Activated CD8-positive, alpha-beta memory T cell treated with anti-CD3 and anti-CD28 coated beads for 36 hours (primary cell): ENCODE measurements at regions not wholly inside any gene's neighbourhood (a gene's known extent, or its start where the extent isn't known, plus 50 kb on each side); places are given as distances from the start of the nearest gene placed in this dataset.
"Not testable (repeated sequence)": the region's sequence is repeated elsewhere in the genome, so short reads cannot be mapped to it uniquely, and the experiment has no call there.

ENCODE experiments used
- CTCF ChIA-PET: fragments of 350-600 bp; sonication (Branson Sonifier 250); formaldehyde crosslinking; loops from one replicate; lab custom pipeline; 2021; ENCODE audit warnings: antibody characterized with exemption; lab: Charles Lee
- POLR2A ChIA-PET: fragments of 350-600 bp; sonication (Branson Sonifier 250); formaldehyde crosslinking; loops from one replicate; lab custom pipeline; 2021; ENCODE audit warnings: antibody characterized with exemption; lab: Charles Lee

- ChIA-PET POLR2A (no interaction called here), CTCF (no interaction called here)
Observed at GRCh38 chr1:217063172-217063908, 340.1 kb upstream of the ESRRG start.

DNA sequence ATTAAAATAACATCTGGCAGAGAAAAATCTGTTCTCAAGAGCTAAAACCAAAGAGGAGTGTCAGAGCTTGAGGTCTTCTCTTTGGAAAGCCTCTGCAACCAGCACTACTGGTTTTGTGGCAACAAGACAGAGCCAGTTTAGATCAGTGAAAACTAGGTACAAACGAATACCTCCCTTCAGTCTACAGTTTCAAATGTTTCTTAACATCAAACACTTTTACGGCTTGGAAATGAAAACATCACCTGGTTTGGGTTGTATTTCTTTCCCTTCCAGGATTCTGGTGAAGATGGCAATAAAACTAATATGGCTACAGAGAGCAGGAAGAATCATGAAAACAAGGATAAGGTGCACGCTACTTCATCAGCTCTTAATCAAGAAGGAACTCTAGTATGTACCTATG lies 339.4 kb upstream of the ESRRG start:
- ChIA-PET CTCF (no interaction called here), POLR2A (no interaction called here)

DNA sequence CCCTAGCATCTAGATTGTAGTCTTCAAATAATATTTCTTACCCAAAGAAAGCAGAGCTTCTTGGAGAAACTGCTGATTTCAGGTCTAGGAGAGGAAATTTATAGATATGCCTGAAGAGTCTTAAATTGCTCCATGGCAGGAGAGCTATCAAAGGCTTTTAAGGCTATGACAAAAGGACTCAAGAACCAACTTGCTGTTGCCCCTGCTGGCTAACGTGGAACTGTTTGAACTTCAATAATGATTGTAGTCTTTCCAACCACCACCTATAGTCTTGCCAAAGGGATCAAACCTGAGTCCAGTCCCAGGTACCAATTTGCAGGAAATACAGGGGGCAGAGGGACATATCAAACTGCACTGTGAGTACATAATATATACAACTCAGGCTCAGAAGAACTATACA lies 336.2 kb upstream of the ESRRG start:
- CTCF ChIA-PET: interaction anchor here (1.0 kb wide), 1 partner anchor 27 kb away, joined by 4 read pairs; no protein-coding TSS in a partner anchor
- POLR2A ChIA-PET: no interaction called here

GRCh38 chr1:217053676-217054075 lies 330.4 kb upstream of the ESRRG start:
- ChIA-PET POLR2A (no interaction called here), CTCF (no interaction called here)

DNA sequence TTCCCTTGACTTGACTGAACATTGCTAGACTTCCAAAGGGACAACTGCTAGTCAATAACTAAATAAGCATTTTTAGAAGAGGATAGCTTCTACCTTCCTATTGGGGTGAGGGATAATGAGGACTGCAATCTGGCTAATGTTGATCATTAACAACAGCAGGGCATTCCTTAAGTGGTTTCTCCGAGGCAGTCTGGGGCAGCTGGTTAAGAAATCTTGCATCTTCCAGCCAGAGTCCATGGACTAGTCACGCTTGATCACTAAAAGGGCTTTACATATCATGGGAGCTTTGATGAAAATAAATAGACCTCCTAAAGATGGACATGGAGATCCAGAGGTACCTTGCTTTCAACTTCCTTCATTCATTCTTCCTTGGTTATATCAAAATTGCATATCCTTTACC lies 329.4 kb upstream of the ESRRG start:
- POLR2A ChIA-PET: no interaction called here
- CTCF ChIA-PET: no interaction called here

- ChIA-PET POLR2A (no interaction called here), CTCF (no interaction called here)
Observed at GRCh38 chr1:217052196-217052595, 329.0 kb upstream of the ESRRG start.

- ChIA-PET CTCF (no interaction called here), POLR2A (no interaction called here)
Observed at GRCh38 chr1:217049721-217050120, 326.5 kb upstream of the ESRRG start.

DNA sequence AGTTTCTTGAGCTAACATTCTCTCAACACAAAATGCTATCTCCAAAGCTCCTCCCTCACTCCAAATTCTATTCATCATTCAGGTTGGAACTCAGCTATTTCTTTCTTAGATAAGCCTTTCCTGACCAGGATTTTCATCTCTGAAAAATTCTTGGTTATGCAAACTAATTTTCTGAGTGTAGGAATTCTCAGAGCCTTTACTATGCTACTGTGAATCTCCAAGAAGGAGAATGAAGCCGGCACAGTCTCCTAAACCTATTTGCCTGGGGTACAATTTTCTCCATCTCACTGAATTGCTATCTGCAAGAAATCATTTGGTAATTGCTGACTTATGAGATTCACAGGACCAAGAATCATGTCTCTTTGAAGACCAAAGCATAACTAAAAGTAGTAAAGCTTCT lies 325.9 kb upstream of the ESRRG start:
- CTCF ChIA-PET: no interaction called here
- POLR2A ChIA-PET: no interaction called here

GRCh38 chr1:217048104-217048707 lies 325.0 kb upstream of the ESRRG start:
- POLR2A ChIA-PET: no interaction called here
- CTCF ChIA-PET: no interaction called here

DNA sequence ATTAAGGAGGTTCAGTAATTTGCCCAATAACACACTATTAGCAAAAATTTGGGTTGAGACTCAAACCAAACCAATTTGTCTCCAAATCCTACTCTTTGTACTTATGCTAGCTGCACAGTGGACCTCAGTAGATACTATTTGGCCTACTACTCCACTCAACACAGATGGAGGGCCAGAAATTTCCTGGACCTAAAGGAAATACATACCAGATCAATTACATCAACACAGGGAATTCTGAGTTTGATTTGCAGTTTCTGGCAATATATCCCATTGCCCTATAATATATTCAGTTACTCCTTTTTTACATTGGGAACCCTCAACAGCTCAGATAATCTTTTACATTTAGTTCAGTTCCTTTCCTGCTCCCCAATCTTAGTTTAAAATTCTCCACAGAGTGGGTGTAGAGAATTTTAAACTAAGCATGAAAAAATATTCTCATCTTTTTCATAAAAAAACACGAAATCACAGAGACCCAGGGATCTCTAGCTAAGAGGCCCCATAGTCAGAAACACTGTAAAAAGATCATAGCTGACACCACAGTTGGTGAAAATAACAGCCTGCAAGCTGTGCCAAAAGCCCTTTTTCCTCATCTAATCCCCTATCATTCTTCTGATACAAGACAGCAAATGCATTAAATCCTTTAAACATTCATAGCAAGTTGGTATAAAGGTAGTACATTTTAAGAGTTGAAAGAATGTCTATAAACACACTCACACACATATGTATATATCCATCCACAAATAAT lies 317.7 kb upstream of the ESRRG start:
- CTCF ChIA-PET: no interaction called here
- POLR2A ChIA-PET: no interaction called here

DNA sequence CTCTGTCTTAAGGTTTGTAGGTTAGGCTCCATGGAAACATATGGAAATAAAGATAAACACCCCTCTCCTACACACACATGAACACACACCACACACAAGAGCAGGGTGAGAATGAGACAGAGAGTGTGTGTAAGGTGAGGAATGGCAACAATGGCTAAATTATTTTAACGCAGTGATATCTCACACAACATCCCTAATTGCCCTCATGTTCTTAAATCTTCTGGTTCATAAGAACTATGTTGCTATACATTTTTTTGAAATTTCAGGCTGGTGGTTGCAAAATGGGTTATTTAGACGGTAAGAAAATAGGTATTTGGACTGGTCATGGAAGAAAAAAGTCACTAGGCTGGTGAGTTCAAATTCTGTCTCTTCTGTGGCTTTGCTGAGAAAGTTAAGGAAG lies 316.7 kb upstream of the ESRRG start:
- CTCF ChIA-PET: no interaction called here
- POLR2A ChIA-PET: no interaction called here

GRCh38 chr1:217039139-217039538 lies 315.9 kb upstream of the ESRRG start:
- POLR2A ChIA-PET: not testable (repeated sequence)

DNA sequence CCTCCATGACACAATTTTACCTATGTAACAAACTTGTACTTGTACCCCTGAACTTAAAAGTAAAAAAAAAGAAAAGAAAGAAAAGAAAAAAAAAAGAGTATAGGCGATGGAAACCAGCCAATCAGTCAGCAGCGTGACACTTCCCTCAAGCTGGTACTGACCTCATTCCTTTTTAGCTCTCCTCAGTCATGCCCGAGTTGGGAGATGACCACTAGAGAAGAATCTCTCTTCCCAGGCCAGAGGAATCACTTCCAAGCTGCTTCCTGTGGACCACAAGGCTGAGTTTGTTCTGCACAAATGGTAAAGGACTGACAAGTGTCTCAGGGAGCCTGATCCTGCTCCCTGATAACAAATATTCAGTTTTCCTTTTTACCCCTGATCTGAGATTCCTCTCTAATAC lies 313.5 kb upstream of the ESRRG start:
- POLR2A ChIA-PET: no interaction called here

More at GRCh38 chr1:217039139-217039538, 315.9 kb upstream of the ESRRG start:
- CTCF ChIA-PET: not testable (repeated sequence)

DNA sequence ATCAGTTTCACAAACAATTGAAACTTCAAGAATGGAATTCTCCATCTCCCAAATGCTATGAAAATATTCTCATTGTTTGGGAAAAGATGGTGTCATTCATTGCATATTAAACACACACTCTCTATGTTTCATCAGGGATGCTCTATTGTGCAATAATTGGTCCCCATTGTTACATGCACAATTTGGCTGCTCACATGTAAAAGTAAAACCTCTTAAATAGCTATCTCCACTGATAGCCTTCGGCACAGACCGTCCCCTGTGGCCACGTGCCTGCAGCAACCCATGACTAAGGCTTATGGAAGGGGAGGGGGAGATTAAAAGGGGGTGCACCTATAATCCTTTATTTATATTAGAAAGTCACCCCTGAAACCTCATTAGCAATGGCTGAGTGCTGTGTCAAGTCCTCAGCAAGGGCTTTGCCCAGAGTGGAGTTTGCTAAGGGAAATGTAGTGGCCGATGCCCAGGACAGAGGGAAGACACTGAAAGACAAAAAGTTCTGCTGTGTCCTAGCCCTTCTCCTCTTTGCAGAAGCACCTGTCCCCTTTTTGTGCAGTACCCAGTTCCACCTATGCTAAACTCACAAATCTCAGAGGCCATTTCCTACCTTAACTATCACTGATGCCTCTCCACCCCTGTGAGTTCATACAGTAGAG lies 309.6 kb upstream of the ESRRG start:
- ChIA-PET POLR2A (no interaction called here), CTCF (interaction anchor here (1.0 kb wide), 1 partner anchor 26 kb away, joined by 4 read pairs; no protein-coding TSS in a partner anchor)

More for the DNA sequence above, 313.5 kb upstream of the ESRRG start:
- CTCF ChIA-PET: no interaction called here

- POLR2A ChIA-PET: no interaction called here
- CTCF ChIA-PET: no interaction called here
Observed at GRCh38 chr1:217029281-217030157, 306.3 kb upstream of the ESRRG start.

DNA sequence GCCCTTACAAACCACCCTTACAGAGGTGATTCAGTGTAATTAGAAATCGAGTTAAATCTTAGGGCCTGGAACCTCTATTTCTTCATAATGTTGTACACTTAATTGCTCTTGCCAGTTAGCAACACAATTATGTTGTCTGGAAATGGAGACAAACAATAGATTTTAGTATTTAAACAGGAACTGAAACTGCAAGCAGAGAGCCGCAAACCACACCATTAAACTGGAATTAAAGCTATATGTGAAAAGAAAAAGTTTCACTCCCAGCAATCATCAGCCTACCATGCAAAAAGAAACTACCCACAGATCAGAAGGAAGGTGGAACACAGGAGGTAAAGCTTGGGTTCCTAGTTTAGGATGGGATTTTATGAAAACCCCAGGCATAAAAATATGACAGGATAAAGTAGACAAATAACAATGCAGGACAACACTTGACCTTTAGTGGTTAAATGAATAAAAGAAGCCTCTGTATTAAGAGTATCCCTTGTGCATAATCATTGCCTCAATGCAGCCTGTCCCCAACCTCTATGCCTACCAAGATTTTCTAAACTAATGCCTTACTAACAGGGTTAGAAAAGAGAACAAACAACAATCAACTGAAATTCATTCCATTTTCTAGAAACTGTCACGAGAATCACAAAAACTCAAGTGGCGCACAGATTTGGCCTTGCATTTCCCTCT lies 304.3 kb upstream of the ESRRG start:
- ChIA-PET CTCF (no interaction called here), POLR2A (no interaction called here)

DNA sequence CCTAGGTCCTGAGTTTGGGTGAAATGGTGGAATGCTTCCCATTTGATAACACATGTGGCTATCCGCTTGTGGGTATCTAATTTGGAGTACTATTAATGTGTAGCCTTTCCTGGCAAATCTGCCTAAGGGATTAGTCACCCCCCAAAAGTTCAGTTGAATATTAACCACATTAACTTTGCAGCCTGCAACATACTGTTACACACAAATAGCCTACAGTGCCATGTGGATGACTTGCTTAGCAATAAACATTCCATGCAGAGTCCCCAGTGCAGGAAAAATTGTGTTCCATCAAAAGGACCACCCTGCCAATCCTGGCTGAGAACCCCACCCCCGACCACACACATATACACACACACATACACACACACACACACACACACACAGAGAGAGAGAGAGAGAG lies 303.3 kb upstream of the ESRRG start:
- ChIA-PET CTCF (no interaction called here), POLR2A (no interaction called here)

- CTCF ChIA-PET: no interaction called here
- POLR2A ChIA-PET: no interaction called here
Observed at GRCh38 chr1:217025381-217025780, 302.2 kb upstream of the ESRRG start.

DNA sequence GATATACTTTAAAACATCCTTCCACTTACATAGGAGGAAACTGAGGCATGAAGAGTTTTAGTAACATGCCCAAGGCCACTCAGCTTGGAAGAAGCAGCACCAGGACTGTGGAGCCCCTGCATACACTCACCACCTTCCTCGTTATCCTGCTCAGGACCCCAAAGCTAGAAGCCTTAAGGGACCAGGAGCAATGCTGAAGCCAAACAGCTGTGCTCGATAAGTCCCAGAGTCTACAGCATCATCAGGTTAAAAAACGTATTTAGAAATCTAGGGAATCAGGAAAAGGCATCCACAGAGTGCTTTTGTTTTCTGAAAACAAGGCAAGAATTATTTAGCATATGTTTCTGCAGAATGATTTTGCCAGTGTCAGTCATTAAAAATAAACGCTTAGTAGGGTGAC lies 301.7 kb upstream of the ESRRG start:
- ChIA-PET POLR2A (no interaction called here), CTCF (no interaction called here)
